ENCODE measurements at regions not wholly inside any gene's neighbourhood (a gene's known extent, or its start where the extent isn't known, plus 50 kb on each side); places are given as distances from the start of the nearest gene placed in this dataset.

DNA sequence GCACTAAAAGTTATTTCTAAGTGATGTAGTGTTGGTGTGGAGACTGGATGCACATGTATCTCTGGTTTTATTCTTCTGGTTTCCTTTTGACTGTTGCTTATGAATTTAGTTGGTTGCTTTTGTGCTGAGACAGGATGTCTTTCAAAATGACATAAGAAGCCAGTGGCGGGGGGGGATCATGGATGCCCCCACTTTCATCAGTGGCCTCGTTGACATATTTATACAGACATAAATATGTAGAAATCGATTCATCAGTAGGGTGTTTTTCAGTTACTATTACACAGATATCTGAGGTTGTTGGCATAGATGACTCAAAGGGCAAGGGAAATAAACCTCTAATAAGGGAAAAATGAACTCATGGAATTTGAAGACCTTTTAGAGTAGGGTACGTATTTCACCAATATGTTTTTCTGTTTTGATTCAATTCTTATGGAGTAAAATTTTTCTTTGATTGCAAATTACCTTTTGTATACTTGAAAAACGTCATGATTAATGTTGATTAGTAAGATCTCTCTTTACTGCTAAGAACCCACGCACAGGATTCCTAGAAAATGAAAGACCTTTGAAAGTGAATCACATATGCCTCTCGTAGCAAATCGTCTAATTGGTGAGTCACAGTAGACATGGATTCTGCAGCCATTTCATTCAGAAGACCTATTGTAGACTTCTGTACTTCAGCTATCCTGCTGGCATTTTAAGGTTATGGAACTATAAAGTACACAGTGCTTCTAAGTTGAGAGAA is 97.4 kb upstream of the RBMS3 start:
- TF ChIP-seq EZH2 (IDR thresholded peaks at IDR 0.05) (no peak), YY1 (IDR thresholded peaks at IDR 0.05; ENCODE audit: extremely low read depth, insufficient replicate concordance, low read depth, low read length) (no peak), SRF (IDR thresholded peaks at IDR 0.05; ENCODE audit: low read depth) (no peak), CEBPB (IDR thresholded peaks at IDR 0.05; ENCODE audit: low read depth) (no peak), RAD21 (IDR thresholded peaks at IDR 0.05; ENCODE audit: low read depth) (no peak), POLR2A (IDR thresholded peaks at IDR 0.05; ENCODE audit: borderline replicate concordance, extremely low read depth, insufficient read depth, insufficient read length) (no peak)
- TF ChIP-seq, protein P1, sequence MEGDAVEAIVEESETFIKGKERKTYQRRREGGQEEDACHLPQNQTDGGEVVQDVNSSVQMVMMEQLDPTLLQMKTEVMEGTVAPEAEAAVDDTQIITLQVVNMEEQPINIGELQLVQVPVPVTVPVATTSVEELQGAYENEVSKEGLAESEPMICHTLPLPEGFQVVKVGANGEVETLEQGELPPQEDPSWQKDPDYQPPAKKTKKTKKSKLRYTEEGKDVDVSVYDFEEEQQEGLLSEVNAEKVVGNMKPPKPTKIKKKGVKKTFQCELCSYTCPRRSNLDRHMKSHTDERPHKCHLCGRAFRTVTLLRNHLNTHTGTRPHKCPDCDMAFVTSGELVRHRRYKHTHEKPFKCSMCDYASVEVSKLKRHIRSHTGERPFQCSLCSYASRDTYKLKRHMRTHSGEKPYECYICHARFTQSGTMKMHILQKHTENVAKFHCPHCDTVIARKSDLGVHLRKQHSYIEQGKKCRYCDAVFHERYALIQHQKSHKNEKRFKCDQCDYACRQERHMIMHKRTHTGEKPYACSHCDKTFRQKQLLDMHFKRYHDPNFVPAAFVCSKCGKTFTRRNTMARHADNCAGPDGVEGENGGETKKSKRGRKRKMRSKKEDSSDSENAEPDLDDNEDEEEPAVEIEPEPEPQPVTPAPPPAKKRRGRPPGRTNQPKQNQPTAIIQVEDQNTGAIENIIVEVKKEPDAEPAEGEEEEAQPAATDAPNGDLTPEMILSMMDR (IDR thresholded peaks at IDR 0.05 in 2 of 3, conservative IDR thresholded peaks at IDR 0.05 in 1 of 3; ENCODE audit: borderline replicate concordance in 1 of 3, insufficient read depth in 1 of 3, low read depth in 2 of 3, low read length in 2 of 3), result no peak
- TF ChIP-seq, protein P2, sequence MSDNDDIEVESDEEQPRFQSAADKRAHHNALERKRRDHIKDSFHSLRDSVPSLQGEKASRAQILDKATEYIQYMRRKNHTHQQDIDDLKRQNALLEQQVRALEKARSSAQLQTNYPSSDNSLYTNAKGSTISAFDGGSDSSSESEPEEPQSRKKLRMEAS (IDR thresholded peaks at IDR 0.05), result no peak

Data from HCT116 (cell line).